ENCODE measurements at regions not wholly inside any gene's neighbourhood (a gene's known extent, or its start where the extent isn't known, plus 50 kb on each side); places are given as distances from the start of the nearest gene placed in this dataset.

DNA sequence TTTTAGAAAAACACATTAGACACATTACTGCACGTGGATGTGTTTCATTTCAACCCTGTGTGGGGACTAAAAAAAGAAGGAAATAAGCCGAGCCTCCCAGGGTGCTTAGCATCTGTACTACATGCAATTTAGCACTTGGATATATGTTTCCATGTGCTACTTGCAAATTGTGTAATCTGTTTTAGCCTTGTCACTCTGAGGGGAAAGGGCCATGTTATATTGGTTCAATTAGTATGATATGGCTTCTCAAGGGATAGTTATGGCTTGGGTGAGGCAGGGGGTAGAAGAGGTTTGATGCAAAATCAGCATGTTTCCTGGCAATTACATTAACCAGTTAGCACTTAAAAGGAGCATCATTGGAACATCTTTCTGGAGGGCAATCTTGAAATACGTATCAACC, 353.5 kb upstream of the GOT2 start (continued):
- TF ChIP-seq, protein P1, sequence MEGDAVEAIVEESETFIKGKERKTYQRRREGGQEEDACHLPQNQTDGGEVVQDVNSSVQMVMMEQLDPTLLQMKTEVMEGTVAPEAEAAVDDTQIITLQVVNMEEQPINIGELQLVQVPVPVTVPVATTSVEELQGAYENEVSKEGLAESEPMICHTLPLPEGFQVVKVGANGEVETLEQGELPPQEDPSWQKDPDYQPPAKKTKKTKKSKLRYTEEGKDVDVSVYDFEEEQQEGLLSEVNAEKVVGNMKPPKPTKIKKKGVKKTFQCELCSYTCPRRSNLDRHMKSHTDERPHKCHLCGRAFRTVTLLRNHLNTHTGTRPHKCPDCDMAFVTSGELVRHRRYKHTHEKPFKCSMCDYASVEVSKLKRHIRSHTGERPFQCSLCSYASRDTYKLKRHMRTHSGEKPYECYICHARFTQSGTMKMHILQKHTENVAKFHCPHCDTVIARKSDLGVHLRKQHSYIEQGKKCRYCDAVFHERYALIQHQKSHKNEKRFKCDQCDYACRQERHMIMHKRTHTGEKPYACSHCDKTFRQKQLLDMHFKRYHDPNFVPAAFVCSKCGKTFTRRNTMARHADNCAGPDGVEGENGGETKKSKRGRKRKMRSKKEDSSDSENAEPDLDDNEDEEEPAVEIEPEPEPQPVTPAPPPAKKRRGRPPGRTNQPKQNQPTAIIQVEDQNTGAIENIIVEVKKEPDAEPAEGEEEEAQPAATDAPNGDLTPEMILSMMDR (conservative IDR thresholded peaks at IDR 0.05; ENCODE audit: low read depth in 2 of 2): no peak
- TF ChIP-seq POLR2AphosphoS5 (IDR thresholded peaks at IDR 0.05; ENCODE audit: low read depth): no peak

DNA sequence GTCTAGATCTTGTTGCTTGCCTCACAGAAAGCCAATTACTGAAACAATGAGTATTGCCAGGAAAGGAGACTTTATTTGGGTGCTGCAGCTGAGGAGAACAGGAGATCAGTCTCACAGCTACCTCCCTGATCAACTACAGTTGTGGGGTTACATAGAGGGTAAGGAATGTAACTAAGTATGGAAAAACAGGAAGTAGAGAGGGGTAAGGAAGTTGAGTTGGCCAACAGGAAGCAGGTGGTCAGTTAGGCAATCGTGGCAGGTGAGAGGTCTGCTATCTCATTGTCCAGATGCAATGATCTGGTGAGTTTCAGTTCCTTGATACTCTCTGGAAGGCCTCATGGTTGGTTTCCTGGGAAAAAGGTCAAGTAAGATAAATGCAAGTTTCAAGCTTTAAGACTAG, 333.1 kb upstream of the GOT2 start:
- Histone ChIP-seq H3K36me3 (ENCODE audit: insufficient read depth) (peaks cover 9% of the 10 kb centered on the region), H3K27ac (ENCODE audit: low read depth) (no peak overlapping the region), H3K79me2 (replicated peaks; ENCODE audit: insufficient read depth) (no peaks in the 10 kb centered on the region), H3K4me1 (ENCODE audit: insufficient read depth) (0 out of 2 replicates have a peak, but pooled peaks cover 4% of the 10 kb centered on the region), H2AFZ (no peak overlapping the region; the same call in 1 of the 2 replicates), H3K4me2 (no peak overlapping the region), H3K27me3 (ENCODE audit: insufficient read depth) (no peaks in the 10 kb centered on the region), H3K4me3 (no peak overlapping the region), H3K9me2 (ENCODE audit: insufficient read depth) (peaks cover 26% of the 10 kb centered on the region), H4K20me1 (replicated peaks; ENCODE audit: insufficient read depth) (no peaks in the 10 kb centered on the region), H3F3A (replicated peaks; ENCODE audit: low read depth) (no peaks in the 10 kb centered on the region)
- Mint-ChIP-seq H3K4me3 (no peak overlapping the region), H3K27me3 (ENCODE audit: insufficient read depth, low read depth, poor library complexity) (no peaks in the 10 kb centered on the region), H3K27ac (peak overlapping the region; percentile 30), H3K9me3 (peaks cover 23% of the 10 kb centered on the region), H3K36me3 (ENCODE audit: low read depth) (peaks cover 22% of the 10 kb centered on the region), H3K4me1 (no peaks in the 10 kb centered on the region)
- ATAC-seq (no peak), DNase-seq (ENCODE audit: low spot score) (no peak)
- TF ChIP-seq, protein P1 (conservative IDR thresholded peaks at IDR 0.05; ENCODE audit: low read depth in 2 of 2): no peak
- TF ChIP-seq POLR2AphosphoS5 (IDR thresholded peaks at IDR 0.05; ENCODE audit: low read depth) (no peak), NANOG (IDR thresholded peaks at IDR 0.05; ENCODE audit: borderline replicate concordance) (no peak), ZNF331 (CRISPR knock-in tag; IDR thresholded peaks at IDR 0.05; ENCODE audit: low read depth) (no peak), JUNB (IDR thresholded peaks at IDR 0.05; ENCODE audit: unreplicated experiment) (no peak), EZH2phosphoT487 (IDR thresholded peaks at IDR 0.05; ENCODE audit: unreplicated experiment) (no peak), ZNF114 (CRISPR knock-in tag; IDR thresholded peaks at IDR 0.05) (no peak), CREB1 (CRISPR knock-in tag; IDR thresholded peaks at IDR 0.05; ENCODE audit: low read depth) (no peak), STAT1 (IDR thresholded peaks at IDR 0.05; ENCODE audit: unreplicated experiment) (no peak)
- TF ChIP-seq, protein P2, sequence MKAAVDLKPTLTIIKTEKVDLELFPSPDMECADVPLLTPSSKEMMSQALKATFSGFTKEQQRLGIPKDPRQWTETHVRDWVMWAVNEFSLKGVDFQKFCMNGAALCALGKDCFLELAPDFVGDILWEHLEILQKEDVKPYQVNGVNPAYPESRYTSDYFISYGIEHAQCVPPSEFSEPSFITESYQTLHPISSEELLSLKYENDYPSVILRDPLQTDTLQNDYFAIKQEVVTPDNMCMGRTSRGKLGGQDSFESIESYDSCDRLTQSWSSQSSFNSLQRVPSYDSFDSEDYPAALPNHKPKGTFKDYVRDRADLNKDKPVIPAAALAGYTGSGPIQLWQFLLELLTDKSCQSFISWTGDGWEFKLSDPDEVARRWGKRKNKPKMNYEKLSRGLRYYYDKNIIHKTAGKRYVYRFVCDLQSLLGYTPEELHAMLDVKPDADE (IDR thresholded peaks at IDR 0.05): no peak
- TF ChIP-seq, protein P3, sequence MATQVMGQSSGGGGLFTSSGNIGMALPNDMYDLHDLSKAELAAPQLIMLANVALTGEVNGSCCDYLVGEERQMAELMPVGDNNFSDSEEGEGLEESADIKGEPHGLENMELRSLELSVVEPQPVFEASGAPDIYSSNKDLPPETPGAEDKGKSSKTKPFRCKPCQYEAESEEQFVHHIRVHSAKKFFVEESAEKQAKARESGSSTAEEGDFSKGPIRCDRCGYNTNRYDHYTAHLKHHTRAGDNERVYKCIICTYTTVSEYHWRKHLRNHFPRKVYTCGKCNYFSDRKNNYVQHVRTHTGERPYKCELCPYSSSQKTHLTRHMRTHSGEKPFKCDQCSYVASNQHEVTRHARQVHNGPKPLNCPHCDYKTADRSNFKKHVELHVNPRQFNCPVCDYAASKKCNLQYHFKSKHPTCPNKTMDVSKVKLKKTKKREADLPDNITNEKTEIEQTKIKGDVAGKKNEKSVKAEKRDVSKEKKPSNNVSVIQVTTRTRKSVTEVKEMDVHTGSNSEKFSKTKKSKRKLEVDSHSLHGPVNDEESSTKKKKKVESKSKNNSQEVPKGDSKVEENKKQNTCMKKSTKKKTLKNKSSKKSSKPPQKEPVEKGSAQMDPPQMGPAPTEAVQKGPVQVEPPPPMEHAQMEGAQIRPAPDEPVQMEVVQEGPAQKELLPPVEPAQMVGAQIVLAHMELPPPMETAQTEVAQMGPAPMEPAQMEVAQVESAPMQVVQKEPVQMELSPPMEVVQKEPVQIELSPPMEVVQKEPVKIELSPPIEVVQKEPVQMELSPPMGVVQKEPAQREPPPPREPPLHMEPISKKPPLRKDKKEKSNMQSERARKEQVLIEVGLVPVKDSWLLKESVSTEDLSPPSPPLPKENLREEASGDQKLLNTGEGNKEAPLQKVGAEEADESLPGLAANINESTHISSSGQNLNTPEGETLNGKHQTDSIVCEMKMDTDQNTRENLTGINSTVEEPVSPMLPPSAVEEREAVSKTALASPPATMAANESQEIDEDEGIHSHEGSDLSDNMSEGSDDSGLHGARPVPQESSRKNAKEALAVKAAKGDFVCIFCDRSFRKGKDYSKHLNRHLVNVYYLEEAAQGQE (IDR thresholded peaks at IDR 0.05; ENCODE audit: unreplicated experiment): no peak
